ENCODE measurements at regions not wholly inside any gene's neighbourhood (a gene's known extent, or its start where the extent isn't known, plus 50 kb on each side); places are given as distances from the start of the nearest gene placed in this dataset.

GRCh38 chr15:36407647-36408046 is 171.8 kb upstream of the CDIN1 start:
- TF ChIP-seq EZH2 (IDR thresholded peaks at IDR 0.05) = no peak
- no peak for TF ChIP-seq POLR2AphosphoS5 (IDR thresholded peaks at IDR 0.05; ENCODE audit: low read depth, low read length)
- TF ChIP-seq REST (IDR thresholded peaks at IDR 0.05; ENCODE audit: low read depth) = no peak
- no peak for TF ChIP-seq CTCF (IDR thresholded peaks at IDR 0.05 in 2 of 3, conservative IDR thresholded peaks at IDR 0.05 in 1 of 3; ENCODE audit: borderline replicate concordance in 1 of 3, insufficient read depth in 1 of 3, low read depth in 2 of 3, low read length in 2 of 3)
- TF ChIP-seq FOSL1 (IDR thresholded peaks at IDR 0.05; ENCODE audit: low read depth) = no peak
- TF ChIP-seq CEBPB (IDR thresholded peaks at IDR 0.05; ENCODE audit: low read depth) = no peak

Data from HCT116 (cell line).